Right atrium auricular region (tissue), 2 donors: ENCODE measurements at regions not wholly inside any gene's neighbourhood (a gene's known extent, or its start where the extent isn't known, plus 50 kb on each side); places are given as distances from the start of the nearest gene placed in this dataset.

Experiments
- DNase-seq: peaks from one replicate; pipeline ENCODE4 v3.0.0-alpha.2; 2019; ENCODE audit warnings: low spot score
- H3K27ac ChIP-seq, 2 donors: fragments of 200-600 bp; sonication (generic); 1 replicate in 1 of 2; 2 replicates in 1 of 2; pipeline ENCODE4 v1.5.1; 2016 to 2019
- H3K27me3 ChIP-seq, 2 donors: fragments of 200-600 bp; sonication (generic); one replicate each; pipeline versions ENCODE4 v1.5.1 to v1.6.0; 2017 to 2019
- H3K36me3 ChIP-seq: fragments of 200-600 bp; sonication (generic); one replicate; pipeline ENCODE4 v1.5.1; 2016
- H3K4me1 ChIP-seq, 2 donors: fragments of 200-600 bp; sonication (generic); one replicate each; pipeline versions ENCODE4 v1.5.1 to v1.6.0; 2017 to 2019
- H3K4me3 ChIP-seq, 2 donors: fragments of 200-600 bp; sonication (generic); 1 replicate in 1 of 2; 2 replicates in 1 of 2; pipeline ENCODE4 v1.5.1; 2017 to 2019; ENCODE audit warnings: mild to moderate bottlenecking in 1 of 2, moderate library complexity in 1 of 2
- H3K9me3 ChIP-seq, 2 donors: fragments of 200-600 bp; sonication (generic); one replicate each; pipeline ENCODE4 v1.5.1; 2019
- CTCF ChIP-seq, 2 donors: fragments of 200-600 bp; sonication (generic); IDR thresholded peaks; one replicate each; pipeline ENCODE4 v1.5.1; 2019; ENCODE audit warnings: antibody characterized with exemption in 2 of 2

GRCh38 chr4:54359919-54360650, 131.0 kb downstream of the PDGFRA start:
- Histone ChIP-seq H3K4me3 (no peak overlapping the region), H3K27ac (no peak overlapping the region), H3K36me3 (no peaks in the 10 kb centered on the region), H3K9me3 (no peaks in the 10 kb centered on the region), H3K27me3 (no peaks in the 10 kb centered on the region), H3K4me1 (no peaks in the 10 kb centered on the region)
- DNase-seq, result no peak
- TF ChIP-seq CTCF (IDR thresholded peaks at IDR 0.05), result no peak

- DNase-seq, result no peak
- no peaks in the 10 kb centered on the region for H3K4me1 ChIP-seq
- no peaks in the 10 kb centered on the region for H3K9me3 ChIP-seq
- no peak overlapping the region for H3K27ac ChIP-seq
- TF ChIP-seq CTCF (IDR thresholded peaks at IDR 0.05), result no peak
- no peaks in the 10 kb centered on the region for H3K27me3 ChIP-seq
- no peaks in the 10 kb centered on the region for H3K36me3 ChIP-seq
- no peak overlapping the region for H3K4me3 ChIP-seq
These were observed 133.9 kb downstream of the PDGFRA start for GRCh38 chr4:54363037-54363436.

- DNase-seq, result no peak
- H3K36me3 ChIP-seq, result no peaks in the 10 kb centered on the region
- TF ChIP-seq CTCF (IDR thresholded peaks at IDR 0.05), result no peak
- no peaks in the 10 kb centered on the region for H3K27me3 ChIP-seq
- H3K4me3 ChIP-seq, result no peak overlapping the region
- H3K4me1 ChIP-seq, result no peaks in the 10 kb centered on the region
- H3K27ac ChIP-seq, result no peak overlapping the region
- no peaks in the 10 kb centered on the region for H3K9me3 ChIP-seq
These were observed 136.6 kb downstream of the PDGFRA start for GRCh38 chr4:54365691-54366090.

GRCh38 chr4:54367059-54367458, 138.0 kb downstream of the PDGFRA start:
- no peaks in the 10 kb centered on the region for H3K9me3 ChIP-seq
- TF ChIP-seq CTCF (IDR thresholded peaks at IDR 0.05), result no peak
- no peak for DNase-seq
- no peaks in the 10 kb centered on the region for H3K27me3 ChIP-seq
- no peaks in the 10 kb centered on the region for H3K4me1 ChIP-seq
- H3K36me3 ChIP-seq, result no peaks in the 10 kb centered on the region
- no peak overlapping the region for H3K4me3 ChIP-seq
- H3K27ac ChIP-seq, result no peak overlapping the region

- H3K4me1 ChIP-seq, result no peaks in the 10 kb centered on the region
- no peak overlapping the region for H3K27ac ChIP-seq
- TF ChIP-seq CTCF (IDR thresholded peaks at IDR 0.05), result no peak
- no peaks in the 10 kb centered on the region for H3K9me3 ChIP-seq
- no peak overlapping the region for H3K4me3 ChIP-seq
- DNase-seq, result no peak
- no peaks in the 10 kb centered on the region for H3K36me3 ChIP-seq
- no peaks in the 10 kb centered on the region for H3K27me3 ChIP-seq
These were observed 139.5 kb downstream of the PDGFRA start for GRCh38 chr4:54368281-54369265.
